Cardiac muscle cell (in vitro differentiated cells and primary cell): ENCODE measurements at regions not wholly inside any gene's neighbourhood (a gene's known extent, or its start where the extent isn't known, plus 50 kb on each side); places are given as distances from the start of the nearest gene placed in this dataset.

ENCODE experiments used
- DNase-seq, 2 donors: peaks; one replicate each; pipeline versions ENCODE4 v3.0.0 to v3.0.0-alpha.2; 2010 to 2017; ENCODE audit warnings: low read depth in 1 of 2, low spot score in 1 of 2
- H3K27ac ChIP-seq: fragments of 200-600 bp; sonication (generic); 2 replicates; pipeline ENCODE4 v1.5.1; 2016
- H3K27me3 ChIP-seq: fragments of 200-600 bp; sonication (generic); 2 replicates; pipeline ENCODE4 v1.6.0; 2016; ENCODE audit warnings: control low read depth
- H3K36me3 ChIP-seq: fragments of 200-600 bp; sonication (generic); 2 replicates; pipeline ENCODE4 v1.5.1; 2016; ENCODE audit warnings: control low read depth
- H3K4me1 ChIP-seq: fragments of 200-600 bp; sonication (generic); 2 replicates; pipeline ENCODE4 v1.8.1; 2017; ENCODE audit warnings: low read depth, mild to moderate bottlenecking, mixed run types
- H3K4me3 ChIP-seq: fragments of 200-600 bp; sonication (generic); 2 replicates; pipeline ENCODE4 v1.5.1; 2016; ENCODE audit warnings: mild to moderate bottlenecking
- H3K9me3 ChIP-seq: fragments of 200-600 bp; sonication (generic); 2 replicates; pipeline ENCODE4 v1.5.1; 2017; ENCODE audit warnings: low read depth, mild to moderate bottlenecking, control low read depth
- TF ChIP-seq, protein P1 (sequence below): IDR thresholded peaks from 2 replicates; pipeline ENCODE4 v1.5.1; 2012; ENCODE audit warnings: low read depth, mild to moderate bottlenecking, low read length

GRCh38 chr2:240197462-240198139 is 57.1 kb upstream of the OTOS start:
- H3K27me3 ChIP-seq: no peaks in the 10 kb centered on the region
- H3K4me3 ChIP-seq: no peak overlapping the region
- no peak overlapping the region for H3K27ac ChIP-seq
- no peak for DNase-seq
- TF ChIP-seq, protein P1, sequence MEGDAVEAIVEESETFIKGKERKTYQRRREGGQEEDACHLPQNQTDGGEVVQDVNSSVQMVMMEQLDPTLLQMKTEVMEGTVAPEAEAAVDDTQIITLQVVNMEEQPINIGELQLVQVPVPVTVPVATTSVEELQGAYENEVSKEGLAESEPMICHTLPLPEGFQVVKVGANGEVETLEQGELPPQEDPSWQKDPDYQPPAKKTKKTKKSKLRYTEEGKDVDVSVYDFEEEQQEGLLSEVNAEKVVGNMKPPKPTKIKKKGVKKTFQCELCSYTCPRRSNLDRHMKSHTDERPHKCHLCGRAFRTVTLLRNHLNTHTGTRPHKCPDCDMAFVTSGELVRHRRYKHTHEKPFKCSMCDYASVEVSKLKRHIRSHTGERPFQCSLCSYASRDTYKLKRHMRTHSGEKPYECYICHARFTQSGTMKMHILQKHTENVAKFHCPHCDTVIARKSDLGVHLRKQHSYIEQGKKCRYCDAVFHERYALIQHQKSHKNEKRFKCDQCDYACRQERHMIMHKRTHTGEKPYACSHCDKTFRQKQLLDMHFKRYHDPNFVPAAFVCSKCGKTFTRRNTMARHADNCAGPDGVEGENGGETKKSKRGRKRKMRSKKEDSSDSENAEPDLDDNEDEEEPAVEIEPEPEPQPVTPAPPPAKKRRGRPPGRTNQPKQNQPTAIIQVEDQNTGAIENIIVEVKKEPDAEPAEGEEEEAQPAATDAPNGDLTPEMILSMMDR: no peak
- H3K9me3 ChIP-seq: no peaks in the 10 kb centered on the region
- H3K36me3 ChIP-seq: no peaks in the 10 kb centered on the region
- H3K4me1 ChIP-seq: no peaks in the 10 kb centered on the region

GRCh38 chr2:240198226-240198625 is 57.8 kb upstream of the OTOS start:
- no peaks in the 10 kb centered on the region for H3K36me3 ChIP-seq

GRCh38 chr2:240199133-240199870 is 58.8 kb upstream of the OTOS start:
- Histone ChIP-seq H3K9me3 (no peaks in the 10 kb centered on the region), H3K4me1 (no peaks in the 10 kb centered on the region), H3K4me3 (no peak overlapping the region), H3K36me3 (no peaks in the 10 kb centered on the region), H3K27ac (no peak overlapping the region), H3K27me3 (no peaks in the 10 kb centered on the region)
- DNase-seq: no peak
- TF ChIP-seq, protein P1: no peak

More at GRCh38 chr2:240198226-240198625, 57.8 kb upstream of the OTOS start:
- Histone ChIP-seq H3K9me3 (no peaks in the 10 kb centered on the region), H3K4me3 (no peak overlapping the region), H3K27ac (no peak overlapping the region), H3K27me3 (no peaks in the 10 kb centered on the region), H3K4me1 (no peaks in the 10 kb centered on the region)
- TF ChIP-seq, protein P1: no peak
- DNase-seq: no peak

DNA sequence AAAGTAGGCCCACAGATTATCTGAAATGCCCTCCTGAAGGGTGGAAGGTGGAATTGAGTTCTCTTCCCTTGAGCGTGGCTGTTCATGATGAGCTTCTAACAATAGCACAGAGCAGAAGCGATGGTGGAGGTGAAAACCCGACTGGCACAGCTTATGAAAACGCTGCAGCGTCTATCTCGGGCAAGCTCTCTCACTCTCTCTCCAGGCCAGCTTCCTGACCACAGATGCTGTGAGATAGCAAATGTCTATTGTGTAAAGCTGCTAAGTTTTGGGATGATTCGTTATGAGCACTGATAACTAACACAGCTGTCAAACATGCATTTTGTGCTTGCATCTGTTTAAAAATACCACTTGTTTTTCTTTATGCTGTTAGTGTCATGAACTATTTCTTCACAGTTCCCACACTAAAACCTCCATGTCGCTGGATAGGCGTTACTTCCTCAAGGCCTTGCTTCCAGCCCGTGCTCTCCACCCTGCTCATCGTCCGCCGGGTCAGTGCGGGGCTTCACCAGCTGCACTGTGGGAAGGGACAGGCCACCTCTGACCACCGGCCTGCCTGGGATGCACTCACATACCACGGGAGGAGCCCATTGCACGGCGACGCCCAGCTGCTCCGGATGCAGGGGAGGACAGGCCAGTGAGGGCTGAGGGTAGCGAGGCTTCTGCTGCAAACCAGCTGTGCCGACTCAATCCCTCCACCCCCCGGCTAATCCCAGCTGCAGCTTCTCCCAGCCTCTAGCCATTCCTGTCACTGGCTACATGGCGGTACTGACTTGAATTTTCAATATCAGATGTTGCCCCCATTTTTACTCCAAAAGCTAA is 60.0 kb upstream of the OTOS start:
- H3K9me3 ChIP-seq: no peaks in the 10 kb centered on the region
- TF ChIP-seq, protein P1: no peak
- H3K4me3 ChIP-seq: no peak overlapping the region
- H3K4me1 ChIP-seq: no peaks in the 10 kb centered on the region
- no peaks in the 10 kb centered on the region for H3K36me3 ChIP-seq
- H3K27me3 ChIP-seq: no peaks in the 10 kb centered on the region
- no peak overlapping the region for H3K27ac ChIP-seq
- peak in 1 of 2 donors; percentile 66 for DNase-seq

DNA sequence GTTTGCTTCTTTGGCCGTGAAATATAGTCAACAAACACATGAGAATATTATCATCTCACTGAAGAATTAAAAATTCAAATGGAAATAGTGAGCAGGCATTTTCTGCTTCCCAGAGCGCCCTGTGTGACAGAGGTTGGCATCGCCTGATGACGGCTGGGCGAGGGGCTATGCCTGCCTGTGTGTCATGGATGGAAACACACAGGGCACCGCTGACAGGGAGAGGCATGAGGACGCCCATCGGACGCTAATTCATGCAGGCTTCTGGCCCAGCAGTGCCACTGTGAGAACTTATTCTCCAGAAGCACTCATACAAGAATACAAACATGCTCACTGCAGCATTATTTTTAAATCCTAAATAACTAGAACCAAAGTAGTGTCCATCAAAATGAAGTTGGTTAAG is 61.4 kb upstream of the OTOS start:
- Histone ChIP-seq H3K27me3 (no peaks in the 10 kb centered on the region), H3K4me1 (no peaks in the 10 kb centered on the region), H3K9me3 (no peaks in the 10 kb centered on the region), H3K27ac (no peak overlapping the region), H3K36me3 (no peaks in the 10 kb centered on the region), H3K4me3 (no peak overlapping the region)
- TF ChIP-seq, protein P1: no peak
- no peak for DNase-seq
